GM23338 (cell line): ENCODE measurements at regions not wholly inside any gene's neighbourhood (a gene's known extent, or its start where the extent isn't known, plus 50 kb on each side); places are given as distances from the start of the nearest gene placed in this dataset.

Source experiments
- CTCF ChIP-seq, 2 experiments: fragments of 200-600 bp in 1 of 2; sonication (generic) in 1 of 2; conservative IDR thresholded peaks; 2 replicates each; pipeline versions ENCODE4 v1.5.1 to v1.6.1; 2016 to 2017; ENCODE audit warnings: antibody characterized with exemption in 2 of 2, low read depth in 2 of 2, mild to moderate bottlenecking in 2 of 2, moderate library complexity in 1 of 2
- EZH2 ChIP-seq: fragments of 200-600 bp; sonication (generic); IDR thresholded peaks from one replicate; pipeline ENCODE4 v1.8.0; 2017; ENCODE audit warnings: antibody characterized with exemption, mild to moderate bottlenecking, low read depth; ENCODE audit not compliant: unreplicated experiment
- ZNF331 ChIP-seq: fragments of 250-450 bp; sonication (Bioruptor Pico); IDR thresholded peaks from 2 replicates; pipeline ENCODE4 v1.5.0; 2020; ENCODE audit warnings: low read depth, mild to moderate bottlenecking, moderate library complexity

GRCh38 chr1:147078606-147079399, 93.5 kb downstream of the PRKAB2 start:
- peak; percentile 59 for TF ChIP-seq EZH2
- no peak for TF ChIP-seq CTCF (conservative IDR thresholded peaks at IDR 0.05; ENCODE audit: low read depth in 2 of 2)
- TF ChIP-seq ZNF331 (CRISPR knock-in tag) = no peak
